GM23338 (cell line): ENCODE measurements at regions not wholly inside any gene's neighbourhood (a gene's known extent, or its start where the extent isn't known, plus 50 kb on each side); places are given as distances from the start of the nearest gene placed in this dataset.
"Not testable (repeated sequence)": the region's sequence is repeated elsewhere in the genome, so short reads cannot be mapped to it uniquely, and the experiment has no call there.

Experiments
- TF ChIP-seq, protein P1 (sequence below), 2 experiments: fragments of 200-600 bp in 1 of 2; sonication (generic) in 1 of 2; conservative IDR thresholded peaks; 2 replicates each; pipeline versions ENCODE4 v1.5.1 to v1.6.1; 2016 to 2017; ENCODE audit warnings: antibody characterized with exemption in 2 of 2, low read depth in 2 of 2, mild to moderate bottlenecking in 2 of 2, moderate library complexity in 1 of 2
- TF ChIP-seq, protein P2 (sequence below): IDR thresholded peaks from one replicate; pipeline ENCODE4 v1.6.1; 2018; ENCODE audit warnings: antibody characterized with exemption; ENCODE audit not compliant: unreplicated experiment

DNA sequence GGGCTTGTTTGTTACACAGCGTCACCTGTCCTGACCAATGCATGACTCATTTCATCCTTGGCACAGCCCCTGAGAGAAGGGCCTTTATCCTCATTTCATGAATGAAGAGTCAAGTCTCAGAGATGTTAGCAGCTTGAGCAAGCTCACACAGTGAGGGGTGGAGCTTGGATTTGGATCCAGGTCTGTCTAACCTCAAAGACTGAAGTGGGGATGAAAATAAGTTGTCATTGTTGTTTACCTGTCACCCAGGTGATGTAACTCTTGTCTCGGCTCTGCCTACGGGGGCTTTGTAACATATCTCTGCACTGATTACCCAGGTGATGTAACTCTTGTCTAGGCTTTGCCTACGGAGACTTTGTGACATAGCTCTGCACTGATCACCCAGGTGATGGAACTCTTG is 4218.2 kb upstream of the OR11H1 start:
- TF ChIP-seq, protein P1, sequence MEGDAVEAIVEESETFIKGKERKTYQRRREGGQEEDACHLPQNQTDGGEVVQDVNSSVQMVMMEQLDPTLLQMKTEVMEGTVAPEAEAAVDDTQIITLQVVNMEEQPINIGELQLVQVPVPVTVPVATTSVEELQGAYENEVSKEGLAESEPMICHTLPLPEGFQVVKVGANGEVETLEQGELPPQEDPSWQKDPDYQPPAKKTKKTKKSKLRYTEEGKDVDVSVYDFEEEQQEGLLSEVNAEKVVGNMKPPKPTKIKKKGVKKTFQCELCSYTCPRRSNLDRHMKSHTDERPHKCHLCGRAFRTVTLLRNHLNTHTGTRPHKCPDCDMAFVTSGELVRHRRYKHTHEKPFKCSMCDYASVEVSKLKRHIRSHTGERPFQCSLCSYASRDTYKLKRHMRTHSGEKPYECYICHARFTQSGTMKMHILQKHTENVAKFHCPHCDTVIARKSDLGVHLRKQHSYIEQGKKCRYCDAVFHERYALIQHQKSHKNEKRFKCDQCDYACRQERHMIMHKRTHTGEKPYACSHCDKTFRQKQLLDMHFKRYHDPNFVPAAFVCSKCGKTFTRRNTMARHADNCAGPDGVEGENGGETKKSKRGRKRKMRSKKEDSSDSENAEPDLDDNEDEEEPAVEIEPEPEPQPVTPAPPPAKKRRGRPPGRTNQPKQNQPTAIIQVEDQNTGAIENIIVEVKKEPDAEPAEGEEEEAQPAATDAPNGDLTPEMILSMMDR (conservative IDR thresholded peaks at IDR 0.05; ENCODE audit: low read depth in 2 of 2), result not testable (repeated sequence)
- TF ChIP-seq, protein P2, sequence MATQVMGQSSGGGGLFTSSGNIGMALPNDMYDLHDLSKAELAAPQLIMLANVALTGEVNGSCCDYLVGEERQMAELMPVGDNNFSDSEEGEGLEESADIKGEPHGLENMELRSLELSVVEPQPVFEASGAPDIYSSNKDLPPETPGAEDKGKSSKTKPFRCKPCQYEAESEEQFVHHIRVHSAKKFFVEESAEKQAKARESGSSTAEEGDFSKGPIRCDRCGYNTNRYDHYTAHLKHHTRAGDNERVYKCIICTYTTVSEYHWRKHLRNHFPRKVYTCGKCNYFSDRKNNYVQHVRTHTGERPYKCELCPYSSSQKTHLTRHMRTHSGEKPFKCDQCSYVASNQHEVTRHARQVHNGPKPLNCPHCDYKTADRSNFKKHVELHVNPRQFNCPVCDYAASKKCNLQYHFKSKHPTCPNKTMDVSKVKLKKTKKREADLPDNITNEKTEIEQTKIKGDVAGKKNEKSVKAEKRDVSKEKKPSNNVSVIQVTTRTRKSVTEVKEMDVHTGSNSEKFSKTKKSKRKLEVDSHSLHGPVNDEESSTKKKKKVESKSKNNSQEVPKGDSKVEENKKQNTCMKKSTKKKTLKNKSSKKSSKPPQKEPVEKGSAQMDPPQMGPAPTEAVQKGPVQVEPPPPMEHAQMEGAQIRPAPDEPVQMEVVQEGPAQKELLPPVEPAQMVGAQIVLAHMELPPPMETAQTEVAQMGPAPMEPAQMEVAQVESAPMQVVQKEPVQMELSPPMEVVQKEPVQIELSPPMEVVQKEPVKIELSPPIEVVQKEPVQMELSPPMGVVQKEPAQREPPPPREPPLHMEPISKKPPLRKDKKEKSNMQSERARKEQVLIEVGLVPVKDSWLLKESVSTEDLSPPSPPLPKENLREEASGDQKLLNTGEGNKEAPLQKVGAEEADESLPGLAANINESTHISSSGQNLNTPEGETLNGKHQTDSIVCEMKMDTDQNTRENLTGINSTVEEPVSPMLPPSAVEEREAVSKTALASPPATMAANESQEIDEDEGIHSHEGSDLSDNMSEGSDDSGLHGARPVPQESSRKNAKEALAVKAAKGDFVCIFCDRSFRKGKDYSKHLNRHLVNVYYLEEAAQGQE, result not testable (repeated sequence)
